CD4-positive, alpha-beta memory T cell (primary cell): ENCODE measurements at regions not wholly inside any gene's neighbourhood (a gene's known extent, or its start where the extent isn't known, plus 50 kb on each side); places are given as distances from the start of the nearest gene placed in this dataset.

Experiments
- CTCF ChIA-PET: fragments of 350-600 bp; sonication (Branson Sonifier 250); formaldehyde crosslinking; loops from one replicate; lab custom pipeline; 2021; ENCODE audit warnings: inconsistent platforms; ENCODE audit not compliant: partially characterized antibody; lab: Charles Lee
- POLR2A ChIA-PET: fragments of 350-600 bp; sonication (Branson Sonifier 250); formaldehyde crosslinking; loops from one replicate; lab custom pipeline; 2021; ENCODE audit not compliant: partially characterized antibody; lab: Charles Lee
- DNase-seq, 5 donors: peaks; one replicate each; pipeline versions ENCODE4 v3.0.0 to v3.0.0-alpha.2; 2020 to 2022; ENCODE audit warnings: mixed read lengths in 1 of 5
- H3K27ac ChIP-seq: one replicate; pipeline ENCODE4 v1.7.0; 2013; ENCODE audit warnings: low read depth, low read length
- H3K27me3 ChIP-seq: 2 replicates; pipeline ENCODE4 v1.7.0; 2013; ENCODE audit warnings: mild to moderate bottlenecking, low read length, moderate library complexity; ENCODE audit not compliant: insufficient read depth
- H3K36me3 ChIP-seq: 2 replicates; pipeline ENCODE4 v1.7.0; 2013; ENCODE audit warnings: mild to moderate bottlenecking, low read length, moderate library complexity; ENCODE audit not compliant: insufficient read depth
- H3K4me1 ChIP-seq: 2 replicates; pipeline ENCODE4 v1.7.0; 2013; ENCODE audit warnings: mild to moderate bottlenecking, low read length, moderate library complexity; ENCODE audit not compliant: insufficient read depth
- H3K4me3 ChIP-seq, 2 donors: one replicate each; pipeline ENCODE4 v1.7.0; 2013; ENCODE audit warnings: low read length in 2 of 2, mild to moderate bottlenecking in 1 of 2
- H3K9me3 ChIP-seq, 2 donors: one replicate each; pipeline ENCODE4 v1.7.0; 2013; ENCODE audit warnings: low read length in 2 of 2, control low read depth in 1 of 2; ENCODE audit not compliant: control insufficient read depth in 1 of 2
- H3K27ac Mint-ChIP-seq, 7 donors: one replicate each; pipeline ENCODE4 v1.8.0; 2020 to 2021; ENCODE audit warnings: mixed read lengths in 7 of 7, mild to moderate bottlenecking in 6 of 7, inconsistent platforms in 3 of 7, moderate library complexity in 3 of 7
- H3K27me3 Mint-ChIP-seq, 2 donors: one replicate each; pipeline ENCODE4 v1.8.0; 2020 to 2021; ENCODE audit warnings: mixed read lengths in 2 of 2
- H3K36me3 Mint-ChIP-seq, 2 donors: one replicate each; pipeline ENCODE4 v1.8.0; 2020 to 2021; ENCODE audit warnings: mixed read lengths in 2 of 2, inconsistent platforms in 1 of 2, mild to moderate bottlenecking in 1 of 2
- H3K4me1 Mint-ChIP-seq, 4 donors: one replicate each; pipeline ENCODE4 v1.8.0; 2020 to 2021; ENCODE audit warnings: mixed read lengths in 4 of 4, mild to moderate bottlenecking in 1 of 4
- H3K4me3 Mint-ChIP-seq, 8 donors: one replicate each; pipeline ENCODE4 v1.8.0; 2020 to 2021; ENCODE audit warnings: mixed read lengths in 8 of 8, mild to moderate bottlenecking in 7 of 8, moderate library complexity in 6 of 8, inconsistent platforms in 3 of 8
- H3K9me3 Mint-ChIP-seq, 8 donors: one replicate each; pipeline ENCODE4 v1.8.0; 2020 to 2021; ENCODE audit warnings: mixed read lengths in 8 of 8, mild to moderate bottlenecking in 5 of 8, inconsistent platforms in 3 of 8, moderate library complexity in 1 of 8
- intact Hi-C: fragments of 100-400 bp; cut with micrococcal nuclease; formaldehyde crosslinking; loops from one replicate; pipeline ENCODE4 v1.15.1; 2023

- Mint-ChIP-seq H3K27me3 (peaks cover 5% of the 10 kb centered on the region in 2 donors), H3K27ac (no peak overlapping the region), H3K4me3 (no peak overlapping the region), H3K4me1 (no peaks in the 10 kb centered on the region), H3K36me3 (no peaks in the 10 kb centered on the region), H3K9me3 (peaks cover 0 to 14% (median 10%) of the 10 kb centered on the region in 8 donors)
- Histone ChIP-seq H3K4me3 (no peak overlapping the region), H3K36me3 (no peaks in the 10 kb centered on the region), H3K4me1 (no peaks in the 10 kb centered on the region), H3K27me3 (no peaks in the 10 kb centered on the region), H3K9me3 (no peaks in the 10 kb centered on the region), H3K27ac (no peak overlapping the region)
- DNase-seq, result no peak
- CTCF ChIA-PET, result no interaction called here
- intact Hi-C loops, result no loop called here
- POLR2A ChIA-PET, result no interaction called here
Measured at GRCh38 chr9:90544488-90544887, 98.1 kb downstream of the DIRAS2 start.

GRCh38 chr9:90546200-90546599, 96.4 kb downstream of the DIRAS2 start:
- DNase-seq, result no peak
- H3K4me1 Mint-ChIP-seq, result no peaks in the 10 kb centered on the region
- H3K36me3 ChIP-seq, result no peaks in the 10 kb centered on the region
- H3K27me3 Mint-ChIP-seq, result peaks cover 5 to 7% of the 10 kb centered on the region in 2 donors
- no peaks in the 10 kb centered on the region for H3K9me3 ChIP-seq
- H3K4me1 ChIP-seq, result no peaks in the 10 kb centered on the region
- no peak overlapping the region for H3K4me3 Mint-ChIP-seq
- H3K27ac ChIP-seq, result no peak overlapping the region
- no peaks in the 10 kb centered on the region for H3K36me3 Mint-ChIP-seq
- H3K9me3 Mint-ChIP-seq, result peaks cover 0 to 16% (median 10%) of the 10 kb centered on the region in 8 donors
- H3K27ac Mint-ChIP-seq, result no peak overlapping the region
- ChIA-PET CTCF (no interaction called here), POLR2A (no interaction called here)
- no peaks in the 10 kb centered on the region for H3K27me3 ChIP-seq
- H3K4me3 ChIP-seq, result no peak overlapping the region
- intact Hi-C loops, result no loop called here

- Mint-ChIP-seq H3K27me3 (peaks cover 4 to 9% of the 10 kb centered on the region in 2 donors), H3K4me3 (no peak overlapping the region), H3K9me3 (peaks cover 0 to 16% (median 10%) of the 10 kb centered on the region in 8 donors), H3K4me1 (no peaks in the 10 kb centered on the region), H3K27ac (no peak overlapping the region), H3K36me3 (no peaks in the 10 kb centered on the region)
- CTCF ChIA-PET, result no interaction called here
- no peak overlapping the region for H3K27ac ChIP-seq
- H3K4me3 ChIP-seq, result no peak overlapping the region
- DNase-seq, result no peak
- H3K9me3 ChIP-seq, result no peaks in the 10 kb centered on the region
- H3K4me1 ChIP-seq, result no peaks in the 10 kb centered on the region
- intact Hi-C loops, result no loop called here
- no peaks in the 10 kb centered on the region for H3K27me3 ChIP-seq
- no peaks in the 10 kb centered on the region for H3K36me3 ChIP-seq
- POLR2A ChIA-PET, result no interaction called here
Measured at GRCh38 chr9:90547896-90548295, 94.7 kb downstream of the DIRAS2 start.

- Histone ChIP-seq H3K4me1 (no peaks in the 10 kb centered on the region), H3K9me3 (no peaks in the 10 kb centered on the region), H3K36me3 (no peaks in the 10 kb centered on the region), H3K27me3 (no peaks in the 10 kb centered on the region), H3K4me3 (no peak overlapping the region), H3K27ac (no peak overlapping the region)
- DNase-seq, result no peak
- peaks cover 2 to 16% (median 10%) of the 10 kb centered on the region in 8 donors for H3K9me3 Mint-ChIP-seq
- H3K4me3 Mint-ChIP-seq, result no peak overlapping the region
- ChIA-PET CTCF (no interaction called here), POLR2A (no interaction called here)
- intact Hi-C loops, result no loop called here
- H3K27me3 Mint-ChIP-seq, result peaks cover 2 to 8% of the 10 kb centered on the region in 2 donors
- no peak overlapping the region for H3K27ac Mint-ChIP-seq
- H3K4me1 Mint-ChIP-seq, result no peaks in the 10 kb centered on the region
- H3K36me3 Mint-ChIP-seq, result no peaks in the 10 kb centered on the region
Measured at GRCh38 chr9:90552317-90552716, 90.3 kb downstream of the DIRAS2 start.

GRCh38 chr9:90555351-90556057, 87.1 kb downstream of the DIRAS2 start:
- Histone ChIP-seq H3K4me3 (no peak overlapping the region), H3K27ac (no peak overlapping the region), H3K4me1 (no peaks in the 10 kb centered on the region), H3K36me3 (no peaks in the 10 kb centered on the region), H3K27me3 (no peaks in the 10 kb centered on the region), H3K9me3 (no peaks in the 10 kb centered on the region)
- POLR2A ChIA-PET, result no interaction called here
- Mint-ChIP-seq H3K9me3 (peaks cover 0 to 3% (median 0%) of the 10 kb centered on the region in 8 donors), H3K27me3 (peaks cover 2 to 4% of the 10 kb centered on the region in 2 donors), H3K27ac (no peak overlapping the region), H3K4me1 (no peaks in the 10 kb centered on the region), H3K4me3 (no peak overlapping the region), H3K36me3 (no peaks in the 10 kb centered on the region)
- no peak for DNase-seq
- intact Hi-C loops, result no loop called here
- CTCF ChIA-PET, result no interaction called here

GRCh38 chr9:90556897-90557675, 85.5 kb downstream of the DIRAS2 start:
- Histone ChIP-seq H3K27ac (no peak overlapping the region), H3K36me3 (no peaks in the 10 kb centered on the region), H3K4me1 (no peaks in the 10 kb centered on the region), H3K9me3 (no peaks in the 10 kb centered on the region), H3K4me3 (no peak overlapping the region), H3K27me3 (no peaks in the 10 kb centered on the region)
- intact Hi-C loops, result no loop called here
- H3K27me3 Mint-ChIP-seq, result peaks cover 2% of the 10 kb centered on the region in 2 donors
- H3K4me3 Mint-ChIP-seq, result no peak overlapping the region
- no peak overlapping the region for H3K27ac Mint-ChIP-seq
- POLR2A ChIA-PET, result no interaction called here
- H3K9me3 Mint-ChIP-seq, result peaks cover 0 to 3% (median 0%) of the 10 kb centered on the region in 8 donors
- DNase-seq, result no peak
- H3K36me3 Mint-ChIP-seq, result no peaks in the 10 kb centered on the region
- CTCF ChIA-PET, result no interaction called here
- H3K4me1 Mint-ChIP-seq, result no peaks in the 10 kb centered on the region

- POLR2A ChIA-PET, result no interaction called here
- Histone ChIP-seq H3K4me3 (no peak overlapping the region), H3K4me1 (no peaks in the 10 kb centered on the region), H3K27ac (no peak overlapping the region), H3K9me3 (no peaks in the 10 kb centered on the region), H3K27me3 (no peaks in the 10 kb centered on the region), H3K36me3 (no peaks in the 10 kb centered on the region)
- intact Hi-C loops, result no loop called here
- Mint-ChIP-seq H3K4me1 (no peaks in the 10 kb centered on the region), H3K36me3 (no peaks in the 10 kb centered on the region), H3K9me3 (peaks cover 0 to 3% (median 0%) of the 10 kb centered on the region in 8 donors), H3K27me3 (peaks cover 2% of the 10 kb centered on the region in 2 donors), H3K4me3 (no peak overlapping the region), H3K27ac (no peak overlapping the region)
- CTCF ChIA-PET, result no interaction called here
- no peak for DNase-seq
Measured at GRCh38 chr9:90559075-90560073, 83.2 kb downstream of the DIRAS2 start.
